ENCODE measurements at regions not wholly inside any gene's neighbourhood (a gene's known extent, or its start where the extent isn't known, plus 50 kb on each side); places are given as distances from the start of the nearest gene placed in this dataset.

GRCh38 chr2:153715218-153715850, 156.4 kb upstream of the GALNT13 start:
- Histone ChIP-seq H3K27me3 (ENCODE audit: control insufficient read depth in 1 of 2, insufficient read depth in 2 of 2, low read length in 2 of 2) (no peaks in the 10 kb centered on the region), H3K9me3 (ENCODE audit: low read length) (no peaks in the 10 kb centered on the region), H3K9ac (ENCODE audit: insufficient read depth, low read depth, low read length) (no peak overlapping the region), H2AFZ (ENCODE audit: low read length) (no peak overlapping the region), H3K4me2 (ENCODE audit: low read depth, low read length) (no peak overlapping the region), H3K4me3 (replicated peaks in 1 of 3; ENCODE audit: insufficient read depth in 1 of 3, low read depth in 2 of 3, low read length in 3 of 3) (no peak overlapping the region), H3K79me2 (ENCODE audit: insufficient read depth, low read length) (no peaks in the 10 kb centered on the region), H4K20me1 (ENCODE audit: insufficient read depth, low read length) (no peaks in the 10 kb centered on the region), H3K36me3 (replicated peaks in 1 of 2; ENCODE audit: control insufficient read depth in 1 of 2, insufficient read depth in 2 of 2, low read length in 2 of 2) (no peaks in the 10 kb centered on the region), H3K27ac (ENCODE audit: extremely low read length, insufficient read depth, low read length) (no peak overlapping the region), H3K4me1 (ENCODE audit: insufficient read depth, low read length) (no peaks in the 10 kb centered on the region)
- intact Hi-C loops (cut with micrococcal nuclease; ENCODE audit: unreplicated experiment): no loop called here
- TF ChIP-seq NFRKB (IDR thresholded peaks at IDR 0.05) (no peak), ZNF143 (CRISPR knock-in tag; IDR thresholded peaks at IDR 0.05) (no peak), ZFP36L1 (CRISPR knock-in tag; IDR thresholded peaks at IDR 0.05) (no peak), ZNF333 (CRISPR knock-in tag; IDR thresholded peaks at IDR 0.05; ENCODE audit: borderline replicate concordance) (no peak), BRCA1 (CRISPR knock-in tag; IDR thresholded peaks at IDR 0.05) (no peak), SIN3A (IDR thresholded peaks at IDR 0.05; ENCODE audit: borderline replicate concordance, low read depth, low read length) (no peak), KDM4B (CRISPR knock-in tag; IDR thresholded peaks at IDR 0.05) (no peak), HMGXB3 (CRISPR knock-in tag; IDR thresholded peaks at IDR 0.05; ENCODE audit: borderline replicate concordance) (no peak), NAIF1 (CRISPR knock-in tag; IDR thresholded peaks at IDR 0.05; ENCODE audit: borderline replicate concordance) (no peak), ZNF501 (CRISPR knock-in tag; IDR thresholded peaks at IDR 0.05) (no peak), ZNF280D (CRISPR knock-in tag; IDR thresholded peaks at IDR 0.05) (no peak), ZNF629 (CRISPR knock-in tag; conservative IDR thresholded peaks at IDR 0.05) (no peak), ZNF431 (CRISPR knock-in tag; IDR thresholded peaks at IDR 0.05; ENCODE audit: borderline replicate concordance, low read depth) (no peak)
- TF ChIP-seq, protein P1, sequence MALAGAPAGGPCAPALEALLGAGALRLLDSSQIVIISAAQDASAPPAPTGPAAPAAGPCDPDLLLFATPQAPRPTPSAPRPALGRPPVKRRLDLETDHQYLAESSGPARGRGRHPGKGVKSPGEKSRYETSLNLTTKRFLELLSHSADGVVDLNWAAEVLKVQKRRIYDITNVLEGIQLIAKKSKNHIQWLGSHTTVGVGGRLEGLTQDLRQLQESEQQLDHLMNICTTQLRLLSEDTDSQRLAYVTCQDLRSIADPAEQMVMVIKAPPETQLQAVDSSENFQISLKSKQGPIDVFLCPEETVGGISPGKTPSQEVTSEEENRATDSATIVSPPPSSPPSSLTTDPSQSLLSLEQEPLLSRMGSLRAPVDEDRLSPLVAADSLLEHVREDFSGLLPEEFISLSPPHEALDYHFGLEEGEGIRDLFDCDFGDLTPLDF (CRISPR knock-in tag; IDR thresholded peaks at IDR 0.05): no peak
- TF ChIP-seq, protein P2, sequence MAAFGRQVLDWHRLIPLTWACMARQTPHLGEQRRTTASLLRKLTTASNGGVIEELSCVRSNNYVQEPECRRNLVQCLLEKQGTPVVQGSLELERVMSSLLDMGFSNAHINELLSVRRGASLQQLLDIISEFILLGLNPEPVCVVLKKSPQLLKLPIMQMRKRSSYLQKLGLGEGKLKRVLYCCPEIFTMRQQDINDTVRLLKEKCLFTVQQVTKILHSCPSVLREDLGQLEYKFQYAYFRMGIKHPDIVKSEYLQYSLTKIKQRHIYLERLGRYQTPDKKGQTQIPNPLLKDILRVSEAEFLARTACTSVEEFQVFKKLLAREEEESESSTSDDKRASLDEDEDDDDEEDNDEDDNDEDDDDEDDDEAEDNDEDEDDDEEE (CRISPR knock-in tag; IDR thresholded peaks at IDR 0.05): no peak
- in situ Hi-C loops (cut with HindIII; ENCODE audit: extremely low pct_ligation_motif_present, low pct_unique_long_range_greater_than_20kb): no loop called here
- ChIA-PET POLR2A (no interaction called here), CTCF (ENCODE audit: low intra/inter-chr PET ratio, low total read pairs) (no interaction called here)
- FAIRE-seq (no peak), DNase-seq (ENCODE audit: low spot score) (no peak), ATAC-seq (no peak)
- WGBS (ENCODE audit: low lambda C conversion rate): 0% methylated on average over 2 of the region's 2 CpGs
- BruUV-seq (replicated peaks): no TSS peak
